ENCODE measurements at regions not wholly inside any gene's neighbourhood (a gene's known extent, or its start where the extent isn't known, plus 50 kb on each side); places are given as distances from the start of the nearest gene placed in this dataset.

- DNase-seq (ENCODE audit: low read depth in 1 of 2, low spot score in 1 of 2), result no peak
- Histone ChIP-seq H3K27ac (replicated peaks) (no peak overlapping the region), H3K27me3 (ENCODE audit: insufficient read depth, poor library complexity, severe bottlenecking) (no peaks in the 10 kb centered on the region), H3K4me3 (replicated peaks; ENCODE audit: insufficient read depth, low read length) (no peak overlapping the region)
- TF ChIP-seq GABPA (IDR thresholded peaks at IDR 0.05; ENCODE audit: low read depth) (no peak), CTCF (IDR thresholded peaks at IDR 0.05; ENCODE audit: insufficient read depth, low read length) (no peak), POLR2AphosphoS5 (IDR thresholded peaks at IDR 0.05; ENCODE audit: low read depth) (no peak), SPI1 (IDR thresholded peaks at IDR 0.05; ENCODE audit: borderline replicate concordance, low read depth) (no peak), REST (IDR thresholded peaks at IDR 0.05; ENCODE audit: insufficient replicate concordance, low read depth) (no peak)
Measured at GRCh38 chr4:43348591-43348990, 456.1 kb downstream of the GRXCR1 start.

DNA sequence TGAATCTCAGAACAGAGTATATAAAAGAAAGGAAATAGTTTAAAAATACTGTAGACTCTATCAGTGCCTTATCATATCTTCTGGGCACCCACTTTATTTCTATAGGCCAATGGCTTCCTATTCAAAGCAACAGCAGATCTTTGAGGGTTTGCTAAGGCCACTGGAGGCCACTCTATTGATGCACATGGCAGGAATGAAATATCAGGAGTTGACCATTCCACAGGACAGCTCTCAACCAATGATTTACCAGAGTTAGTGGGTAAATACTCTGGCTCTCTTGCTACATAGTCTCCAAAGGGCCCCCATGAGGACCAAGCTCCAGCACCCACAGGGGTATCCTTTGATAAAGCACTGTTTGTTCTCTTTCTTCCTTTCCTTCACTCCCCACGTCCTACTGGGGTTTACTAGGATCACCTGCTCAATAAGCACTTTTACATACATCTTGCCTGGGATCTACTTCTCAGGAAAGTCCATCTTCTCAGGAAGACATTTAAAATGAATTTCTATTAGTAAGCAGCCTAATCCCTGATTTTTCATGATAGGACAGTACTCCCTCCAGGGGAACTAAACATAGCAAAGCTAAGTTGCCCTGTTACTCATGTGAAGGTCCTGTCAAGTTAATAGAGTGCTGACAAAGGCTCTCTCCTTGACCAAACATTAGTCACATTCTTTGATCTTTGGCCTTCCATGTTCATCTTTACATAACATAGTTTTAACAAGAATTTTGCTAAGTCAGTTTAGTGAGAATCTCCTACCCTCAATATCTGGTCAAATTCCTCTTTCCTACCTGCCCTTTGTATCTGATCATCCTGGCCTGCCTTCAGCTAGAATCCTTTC lies 459.7 kb downstream of the GRXCR1 start:
- no peak for DNase-seq (ENCODE audit: low read depth in 1 of 2, low spot score in 1 of 2)
- Histone ChIP-seq H3K4me3 (replicated peaks; ENCODE audit: insufficient read depth, low read length) (no peak overlapping the region), H3K27ac (replicated peaks) (no peak overlapping the region), H3K27me3 (ENCODE audit: insufficient read depth, poor library complexity, severe bottlenecking) (no peaks in the 10 kb centered on the region)
- TF ChIP-seq SPI1 (IDR thresholded peaks at IDR 0.05; ENCODE audit: borderline replicate concordance, low read depth), result no peak
- no peak for TF ChIP-seq POLR2AphosphoS5 (IDR thresholded peaks at IDR 0.05; ENCODE audit: low read depth)
- TF ChIP-seq GABPA (IDR thresholded peaks at IDR 0.05; ENCODE audit: low read depth), result no peak
- TF ChIP-seq REST (IDR thresholded peaks at IDR 0.05; ENCODE audit: insufficient replicate concordance, low read depth), result no peak
- TF ChIP-seq CTCF (IDR thresholded peaks at IDR 0.05; ENCODE audit: insufficient read depth, low read length), result no peak

DNA sequence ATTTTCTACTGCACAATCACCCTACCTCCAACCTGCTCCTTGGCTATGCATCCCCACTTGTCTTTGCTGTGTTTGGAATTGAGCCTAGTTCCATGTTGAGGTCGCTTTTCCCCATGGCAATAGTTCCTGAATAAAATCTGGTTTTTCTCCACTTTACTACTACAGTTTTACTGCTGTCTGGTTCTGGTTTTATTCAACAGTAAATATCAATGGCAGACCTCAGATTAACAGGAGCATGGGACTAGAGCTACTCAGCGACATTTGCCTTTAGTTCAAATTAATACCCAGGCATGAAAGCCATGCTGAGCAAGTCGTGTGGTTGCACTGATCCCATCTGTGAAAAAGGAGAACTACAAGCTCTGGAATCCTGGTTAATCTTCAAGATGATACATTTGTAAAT lies 460.3 kb downstream of the GRXCR1 start:
- DNase-seq (ENCODE audit: low read depth in 1 of 2, low spot score in 1 of 2), result no peak
- no peak overlapping the region for H3K4me3 ChIP-seq (replicated peaks; ENCODE audit: insufficient read depth, low read length)

More for the DNA sequence above, 460.3 kb downstream of the GRXCR1 start:
- Histone ChIP-seq H3K27ac (replicated peaks) (no peak overlapping the region), H3K27me3 (ENCODE audit: insufficient read depth, poor library complexity, severe bottlenecking) (no peaks in the 10 kb centered on the region)
- TF ChIP-seq POLR2AphosphoS5 (IDR thresholded peaks at IDR 0.05; ENCODE audit: low read depth), result no peak
- no peak for TF ChIP-seq CTCF (IDR thresholded peaks at IDR 0.05; ENCODE audit: insufficient read depth, low read length)
- TF ChIP-seq GABPA (IDR thresholded peaks at IDR 0.05; ENCODE audit: low read depth), result no peak
- no peak for TF ChIP-seq SPI1 (IDR thresholded peaks at IDR 0.05; ENCODE audit: borderline replicate concordance, low read depth)
